ENCODE measurements at regions not wholly inside any gene's neighbourhood (a gene's known extent, or its start where the extent isn't known, plus 50 kb on each side); places are given as distances from the start of the nearest gene placed in this dataset.

DNA sequence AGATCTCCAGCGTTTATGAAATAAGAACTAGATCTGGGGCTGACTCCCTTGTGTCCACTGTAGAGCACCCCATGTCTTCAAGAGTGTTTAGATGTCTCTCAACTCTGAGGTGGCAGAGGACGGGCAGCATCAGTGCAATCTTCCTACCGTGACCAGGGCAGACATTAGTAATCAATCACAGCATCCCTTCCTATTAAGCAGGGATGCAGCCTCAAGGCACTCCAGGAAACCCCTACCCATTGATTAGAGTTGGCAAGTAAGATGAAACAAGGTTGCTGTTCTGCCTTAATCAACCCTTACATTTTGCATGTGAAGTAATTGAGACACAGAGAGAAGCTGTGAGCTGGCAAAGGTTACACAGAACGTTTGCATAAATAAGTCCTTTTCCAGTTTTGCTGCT is 283.7 kb upstream of the ZMIZ1 start:
- DNase-seq (no peak), ATAC-seq (no peak)
- WGBS, 2 donors = 81 to 83% methylated on average over 4 of the region's 4 CpGs
- Histone ChIP-seq H3K27ac (no peak overlapping the region), H3K4me1 (peaks cover 4 to 41% (median 8%) of the 10 kb centered on the region in 9 donors), H3K27me3 (no peaks in the 10 kb centered on the region), H3K36me3 (no peaks in the 10 kb centered on the region), H3K9me3 (peaks cover 0 to 6% (median 0%) of the 10 kb centered on the region in 11 donors), H3K4me3 (no peak overlapping the region)
- intact Hi-C loops (cut with DNase I) = no loop called here
- TF ChIP-seq CTCF (IDR thresholded peaks at IDR 0.05) = no peak

DNA sequence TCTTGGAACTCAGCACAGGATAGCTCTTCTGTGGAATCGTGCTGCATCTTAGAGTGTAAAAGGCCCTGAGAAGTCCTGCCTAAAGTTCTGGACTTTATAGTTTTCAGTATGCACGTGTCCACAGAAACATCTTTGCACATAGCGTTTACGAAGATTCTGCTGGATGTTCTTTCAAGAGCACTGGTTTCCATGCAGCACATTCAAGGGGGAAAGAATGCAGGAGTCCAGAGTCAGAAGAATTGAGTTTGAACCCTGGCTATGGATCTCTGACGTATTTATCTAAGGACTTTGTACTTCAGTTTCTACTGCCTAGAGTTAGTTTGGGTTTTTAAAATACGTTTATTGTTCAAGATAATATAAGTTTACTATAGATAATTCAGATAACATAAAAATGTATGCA is 282.8 kb upstream of the ZMIZ1 start:
- H3K9me3 ChIP-seq = peaks cover 0 to 6% (median 0%) of the 10 kb centered on the region in 11 donors
- intact Hi-C loops (cut with DNase I) = no loop called here
- H3K27ac ChIP-seq = no peak overlapping the region
- no peak for DNase-seq
- H3K36me3 ChIP-seq = no peaks in the 10 kb centered on the region
- 90 to 92% methylated on average over 6 of the region's 6 CpGs for WGBS, 2 donors
- H3K27me3 ChIP-seq = no peaks in the 10 kb centered on the region
- peaks cover 3 to 34% (median 8%) of the 10 kb centered on the region in 9 donors for H3K4me1 ChIP-seq
- ATAC-seq = no peak
- H3K4me3 ChIP-seq = no peak overlapping the region
- no peak for TF ChIP-seq CTCF (IDR thresholded peaks at IDR 0.05)

DNA sequence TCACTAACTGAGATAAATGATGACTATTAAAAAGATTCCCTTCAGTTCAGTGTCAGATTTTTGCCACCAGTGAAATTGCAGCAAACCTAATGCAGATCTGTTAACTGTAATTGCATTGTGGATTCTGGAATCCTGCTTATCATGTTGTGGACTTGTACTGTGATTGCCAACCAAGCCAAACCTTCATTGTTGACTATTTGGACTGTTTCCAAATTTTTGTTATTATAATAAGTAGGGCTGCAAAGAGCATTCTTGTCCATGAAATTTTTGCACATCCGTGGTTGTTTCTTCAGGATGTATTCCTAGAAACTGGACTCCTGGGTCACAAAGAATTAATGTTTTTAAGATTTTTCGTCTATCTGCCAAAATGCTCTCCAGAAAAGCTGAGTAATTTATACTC is 281.6 kb upstream of the ZMIZ1 start:
- H3K4me3 ChIP-seq = no peak overlapping the region
- peaks cover 0 to 6% (median 0%) of the 10 kb centered on the region in 11 donors for H3K9me3 ChIP-seq
- no peak for TF ChIP-seq CTCF (IDR thresholded peaks at IDR 0.05)
- H3K4me1 ChIP-seq = peaks cover 3 to 30% (median 8%) of the 10 kb centered on the region in 9 donors
- intact Hi-C loops (cut with DNase I) = no loop called here
- ATAC-seq (peak in 3 of 8 donors; percentile 26 to 49 (median 49)), DNase-seq (no peak)
- no peaks in the 10 kb centered on the region for H3K36me3 ChIP-seq
- 23% methylated on average over 2 of the region's 2 CpGs for WGBS, 2 donors
- no peaks in the 10 kb centered on the region for H3K27me3 ChIP-seq
- no peak overlapping the region for H3K27ac ChIP-seq

DNA sequence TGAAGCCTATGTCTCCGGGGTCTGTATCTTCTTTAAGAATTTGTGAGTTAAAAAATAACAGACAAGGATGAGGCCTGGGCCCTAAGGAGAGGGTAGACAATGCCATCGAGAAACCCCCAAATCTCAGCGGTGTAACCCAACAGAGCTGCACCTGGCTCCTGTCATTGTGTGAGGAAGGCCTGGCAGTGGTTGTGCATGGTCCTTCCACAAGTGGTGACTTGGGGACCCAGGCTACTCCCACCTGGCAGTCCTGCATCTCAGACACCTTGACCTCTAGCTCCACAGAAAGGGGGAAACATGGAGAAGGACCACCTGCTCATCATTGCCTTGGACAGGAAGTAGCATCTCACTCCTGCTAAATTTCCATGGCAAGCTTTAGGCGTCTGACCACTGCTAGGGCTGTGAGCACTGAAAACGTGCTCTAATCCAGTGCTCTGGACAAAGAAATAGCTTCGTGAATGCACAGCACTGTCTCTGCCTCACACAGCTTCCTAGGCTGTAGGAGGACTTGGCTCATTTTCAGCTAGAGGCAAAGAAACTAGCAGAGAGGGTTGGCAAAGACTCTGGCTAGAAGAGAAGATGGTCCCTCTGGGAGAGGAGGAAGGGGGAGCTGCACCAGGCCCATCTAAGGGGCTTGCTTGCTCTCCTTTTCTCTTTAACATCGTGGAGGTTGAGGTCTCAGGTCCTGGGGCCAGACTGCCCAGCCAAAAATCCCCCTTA is 273.9 kb upstream of the ZMIZ1 start:
- no peaks in the 10 kb centered on the region for H3K36me3 ChIP-seq
- no peak for TF ChIP-seq CTCF (IDR thresholded peaks at IDR 0.05)
- H3K27ac ChIP-seq = no peak overlapping the region
- H3K27me3 ChIP-seq = no peaks in the 10 kb centered on the region
- no peak overlapping the region for H3K4me3 ChIP-seq
- ATAC-seq (peak in 1 of 8 donors; percentile 27), DNase-seq (no peak)
- intact Hi-C loops (cut with DNase I) = no loop called here
- H3K9me3 ChIP-seq = peaks cover 0 to 12% (median 0%) of the 10 kb centered on the region in 11 donors
- WGBS, 2 donors = 80 to 90% methylated on average over 7 of the region's 7 CpGs
- H3K4me1 ChIP-seq = no peaks in the 10 kb centered on the region
